Gastroesophageal sphincter (tissue), 4 donors: ENCODE measurements at regions not wholly inside any gene's neighbourhood (a gene's known extent, or its start where the extent isn't known, plus 50 kb on each side); places are given as distances from the start of the nearest gene placed in this dataset.
"Not testable (repeated sequence)": the region's sequence is repeated elsewhere in the genome, so short reads cannot be mapped to it uniquely, and the experiment has no call there.

Source experiments
- ATAC-seq: fragments of 150-250 bp; one replicate; pipeline ENCODE4 v1.9.1; 2016; ENCODE audit warnings: mild to moderate bottlenecking, moderate library complexity
- H3K27ac ChIP-seq, 4 donors: fragments of 200-600 bp; sonication (generic) in 3 of 4; 1 replicate in 3 of 4; 2 replicates in 1 of 4; pipeline ENCODE4 v1.5.1; 2016 to 2019
- H3K27me3 ChIP-seq: fragments of 200-600 bp; sonication (generic); one replicate; pipeline ENCODE4 v1.5.1; 2019
- H3K36me3 ChIP-seq, 2 donors: fragments of 200-600 bp; sonication (generic); one replicate each; pipeline ENCODE4 v1.5.1; 2019; ENCODE audit warnings: control low read depth in 1 of 2
- H3K4me1 ChIP-seq, 3 donors: fragments of 200-600 bp; sonication (generic); 1 replicate in 2 of 3; 2 replicates in 1 of 3; pipeline ENCODE4 v1.5.1; 2016 to 2019; ENCODE audit warnings: control low read depth in 2 of 3
- H3K4me3 ChIP-seq, 2 donors: fragments of 200-600 bp; sonication (generic); one replicate each; pipeline ENCODE4 v1.5.1; 2019; ENCODE audit warnings: mild to moderate bottlenecking in 1 of 2, moderate library complexity in 1 of 2
- H3K9me3 ChIP-seq, 3 donors: fragments of 200-600 bp; sonication (generic); one replicate each; pipeline ENCODE4 v1.5.1; 2017 to 2019; ENCODE audit warnings: control low read depth in 2 of 3
- EP300 ChIP-seq: sonication (generic); formaldehyde crosslinking; IDR thresholded peaks from one replicate; pipeline ENCODE4 v1.6.1; 2017; ENCODE audit warnings: antibody characterized with exemption, mild to moderate bottlenecking
- POLR2A ChIP-seq, 2 donors: fragments of 450-650 bp; IDR thresholded peaks; one replicate each; pipeline ENCODE4 v1.6.1; 2017; ENCODE audit warnings: antibody characterized with exemption in 2 of 2, mild to moderate bottlenecking in 2 of 2, moderate library complexity in 1 of 2
- POLR2AphosphoS5 ChIP-seq: sonication (generic); formaldehyde crosslinking; IDR thresholded peaks from one replicate; pipeline ENCODE4 v1.6.1; 2017; ENCODE audit warnings: antibody characterized with exemption
- WGBS, 2 donors: methylation state at CpG; one replicate each; pipeline ENCODE4 v1.1.5; 2018; ENCODE audit warnings: low coverage in 1 of 2; 5-methylcytosine and 5-hydroxymethylcytosine counted together
- TF ChIP-seq, protein P1 (sequence below), 4 experiments: fragments of 200-600 bp in 2 of 4; fragments of 450-650 bp in 2 of 4; sonication (generic) in 1 of 4; IDR thresholded peaks; one replicate each; pipeline ENCODE4 v1.5.1; 2017 to 2019; ENCODE audit warnings: antibody characterized with exemption in 4 of 4, mild to moderate bottlenecking in 2 of 4, moderate library complexity in 2 of 4

DNA sequence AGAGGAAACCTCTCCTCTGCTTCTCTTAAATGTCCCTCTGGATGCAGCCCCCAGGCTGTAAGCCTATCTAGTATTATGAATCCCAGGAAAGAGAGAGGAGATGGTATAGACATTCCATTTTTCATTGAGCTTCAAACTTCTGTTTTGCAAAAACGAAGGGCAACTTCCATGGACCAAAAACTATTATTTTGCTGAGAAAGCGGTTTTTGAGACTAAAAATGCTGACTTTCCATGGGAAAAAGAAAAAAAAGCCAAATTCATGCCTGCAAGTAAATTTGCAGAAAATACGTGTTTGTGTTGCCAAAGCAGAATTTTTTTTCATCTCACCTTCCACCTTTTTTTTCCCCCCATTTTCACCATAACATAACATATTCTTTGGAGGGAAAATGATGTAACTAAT, 272.5 kb upstream of the CELF4 start:
- no peak for TF ChIP-seq POLR2AphosphoS5
- TF ChIP-seq, protein P1, sequence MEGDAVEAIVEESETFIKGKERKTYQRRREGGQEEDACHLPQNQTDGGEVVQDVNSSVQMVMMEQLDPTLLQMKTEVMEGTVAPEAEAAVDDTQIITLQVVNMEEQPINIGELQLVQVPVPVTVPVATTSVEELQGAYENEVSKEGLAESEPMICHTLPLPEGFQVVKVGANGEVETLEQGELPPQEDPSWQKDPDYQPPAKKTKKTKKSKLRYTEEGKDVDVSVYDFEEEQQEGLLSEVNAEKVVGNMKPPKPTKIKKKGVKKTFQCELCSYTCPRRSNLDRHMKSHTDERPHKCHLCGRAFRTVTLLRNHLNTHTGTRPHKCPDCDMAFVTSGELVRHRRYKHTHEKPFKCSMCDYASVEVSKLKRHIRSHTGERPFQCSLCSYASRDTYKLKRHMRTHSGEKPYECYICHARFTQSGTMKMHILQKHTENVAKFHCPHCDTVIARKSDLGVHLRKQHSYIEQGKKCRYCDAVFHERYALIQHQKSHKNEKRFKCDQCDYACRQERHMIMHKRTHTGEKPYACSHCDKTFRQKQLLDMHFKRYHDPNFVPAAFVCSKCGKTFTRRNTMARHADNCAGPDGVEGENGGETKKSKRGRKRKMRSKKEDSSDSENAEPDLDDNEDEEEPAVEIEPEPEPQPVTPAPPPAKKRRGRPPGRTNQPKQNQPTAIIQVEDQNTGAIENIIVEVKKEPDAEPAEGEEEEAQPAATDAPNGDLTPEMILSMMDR (IDR thresholded peaks at IDR 0.05), result no peak
- no peak for TF ChIP-seq POLR2A (IDR thresholded peaks at IDR 0.05)
- no peak for TF ChIP-seq EP300
- no peak overlapping the region for H3K27ac ChIP-seq
- no peaks in the 10 kb centered on the region for H3K27me3 ChIP-seq
- no peaks in the 10 kb centered on the region for H3K9me3 ChIP-seq
- 88 to 94% methylated on average over 3 of the region's 3 CpGs for WGBS, 2 donors
- H3K4me1 ChIP-seq, result no peaks in the 10 kb centered on the region
- no peaks in the 10 kb centered on the region for H3K36me3 ChIP-seq
- ATAC-seq, result no peak
- H3K4me3 ChIP-seq, result no peak overlapping the region

DNA sequence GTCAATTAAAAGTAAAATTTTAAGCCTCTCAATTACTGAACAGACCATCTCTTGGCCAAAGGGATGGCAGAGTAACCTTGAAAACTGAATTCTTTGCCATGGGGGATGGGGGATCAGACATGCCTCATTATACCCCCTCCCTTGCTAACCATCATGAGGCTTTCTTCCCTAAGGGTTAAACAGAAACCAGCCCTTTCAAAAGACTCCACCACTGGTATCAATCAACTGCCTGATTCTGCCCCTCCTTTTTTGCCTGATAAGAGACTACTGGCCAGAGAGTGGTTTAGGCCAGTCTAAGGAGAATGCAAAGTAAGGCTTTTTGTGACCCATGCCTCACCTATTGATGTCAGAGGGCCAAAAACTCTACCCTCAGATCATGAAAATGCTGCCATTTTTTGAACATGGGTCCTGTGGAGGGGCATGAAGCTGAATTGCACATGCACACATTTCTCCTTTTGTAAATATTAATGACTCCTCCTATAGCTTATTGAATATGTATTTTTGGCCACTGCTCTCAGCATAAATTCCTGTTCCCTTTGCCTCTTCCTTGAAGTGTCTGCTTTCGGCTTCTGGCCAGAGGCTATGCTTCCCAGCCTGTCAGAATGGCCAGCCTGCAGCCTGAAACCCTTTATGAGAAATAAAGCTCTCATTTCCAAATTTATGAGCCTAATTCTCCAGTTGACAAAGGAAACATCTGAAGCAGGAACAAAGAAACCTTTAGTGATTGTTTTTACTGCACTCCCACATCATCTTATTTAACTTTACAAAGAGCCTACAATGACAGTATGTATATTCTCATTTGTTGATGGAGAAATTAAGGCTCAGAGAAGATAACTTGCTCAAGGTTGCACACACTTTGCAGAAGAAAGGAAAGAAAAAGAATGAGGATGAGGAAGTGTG, 270.7 kb upstream of the CELF4 start:
- ATAC-seq, result no peak

DNA sequence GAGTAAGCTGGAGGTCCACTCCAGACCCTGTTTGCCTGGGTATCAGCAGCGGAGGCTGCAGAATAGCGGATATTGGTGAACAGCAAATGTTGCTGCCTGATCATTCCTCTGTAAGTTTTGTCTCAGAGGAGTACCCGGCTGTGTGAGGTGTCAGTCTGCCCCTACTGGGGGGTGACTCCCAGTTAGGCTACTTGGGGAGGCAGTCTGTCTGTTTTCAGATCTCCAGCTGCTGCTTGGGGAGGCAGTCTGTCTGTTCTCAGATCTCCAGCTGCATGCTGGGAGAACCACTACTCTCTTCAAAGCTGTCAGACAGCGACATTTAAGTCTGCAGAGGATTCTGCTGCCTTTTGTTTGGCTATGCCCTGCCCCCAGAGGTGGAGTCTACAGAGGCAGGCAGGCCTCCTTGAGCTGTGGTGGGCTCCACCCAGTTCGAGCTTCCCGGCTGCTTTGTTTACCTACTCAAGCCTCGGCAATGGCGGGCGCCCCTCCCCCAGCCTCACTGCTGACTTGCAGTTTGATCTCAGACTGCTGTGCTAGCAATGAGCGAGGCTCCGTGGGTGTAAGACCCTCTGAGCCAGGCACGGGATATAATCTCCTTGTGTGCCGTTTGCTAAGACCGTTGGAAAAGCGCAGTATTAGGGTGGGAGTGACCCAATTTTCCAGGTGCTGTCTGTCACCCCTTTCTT, 266.6 kb upstream of the CELF4 start:
- WGBS, 2 donors, result 100% methylated on average over 1 of the region's 15 CpGs; no CpG with 5 or more reads in 1 of the 2 donors
- H3K36me3 ChIP-seq, H3K4me1 ChIP-seq, H3K27ac ChIP-seq, H3K4me3 ChIP-seq, ATAC-seq, H3K27me3 ChIP-seq: not testable (repeated sequence)
- peaks cover 0 to 20% (median 0%) of the 10 kb centered on the region in 3 donors for H3K9me3 ChIP-seq

More for the DNA sequence above, 270.7 kb upstream of the CELF4 start:
- Histone ChIP-seq H3K27me3 (no peaks in the 10 kb centered on the region), H3K4me3 (no peak overlapping the region), H3K36me3 (no peaks in the 10 kb centered on the region), H3K4me1 (no peaks in the 10 kb centered on the region), H3K9me3 (peaks cover 0 to 11% (median 0%) of the 10 kb centered on the region in 3 donors), H3K27ac (no peak overlapping the region)
- TF ChIP-seq POLR2A (IDR thresholded peaks at IDR 0.05) (no peak), POLR2AphosphoS5 (no peak), EP300 (no peak)
- TF ChIP-seq, protein P1 (IDR thresholded peaks at IDR 0.05), result no peak
- WGBS, 2 donors, result 67 to 88% methylated on average over 1 of the region's 1 CpG

DNA sequence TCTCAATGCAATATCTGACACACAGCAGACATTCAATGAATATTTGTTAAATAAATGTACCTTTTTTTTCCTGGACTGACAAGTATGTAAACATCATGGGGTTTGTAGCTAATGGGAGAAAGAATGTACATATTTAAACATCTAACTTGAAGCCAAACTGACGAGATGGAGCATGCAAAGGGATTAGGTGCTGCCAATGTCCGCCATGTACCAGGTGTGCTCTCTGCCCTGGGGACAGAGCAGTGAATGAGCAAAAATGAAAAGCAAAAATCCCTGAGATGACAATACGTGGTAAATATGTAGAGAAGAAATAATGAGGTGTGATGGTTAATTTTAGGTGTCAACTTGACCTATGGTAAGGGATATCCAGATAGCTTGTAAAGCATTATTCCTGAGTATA, 247.4 kb upstream of the CELF4 start:
- Histone ChIP-seq H3K9me3 (no peaks in the 10 kb centered on the region), H3K4me1 (no peaks in the 10 kb centered on the region), H3K36me3 (no peaks in the 10 kb centered on the region), H3K27me3 (no peaks in the 10 kb centered on the region), H3K4me3 (no peak overlapping the region), H3K27ac (no peak overlapping the region)
- 62 to 100% methylated on average over 2 to 3 of the region's 3 CpGs for WGBS, 2 donors
- no peak for ATAC-seq
- TF ChIP-seq, protein P1 (IDR thresholded peaks at IDR 0.05), result no peak
- TF ChIP-seq POLR2AphosphoS5 (no peak), EP300 (no peak), POLR2A (IDR thresholded peaks at IDR 0.05) (no peak)

DNA sequence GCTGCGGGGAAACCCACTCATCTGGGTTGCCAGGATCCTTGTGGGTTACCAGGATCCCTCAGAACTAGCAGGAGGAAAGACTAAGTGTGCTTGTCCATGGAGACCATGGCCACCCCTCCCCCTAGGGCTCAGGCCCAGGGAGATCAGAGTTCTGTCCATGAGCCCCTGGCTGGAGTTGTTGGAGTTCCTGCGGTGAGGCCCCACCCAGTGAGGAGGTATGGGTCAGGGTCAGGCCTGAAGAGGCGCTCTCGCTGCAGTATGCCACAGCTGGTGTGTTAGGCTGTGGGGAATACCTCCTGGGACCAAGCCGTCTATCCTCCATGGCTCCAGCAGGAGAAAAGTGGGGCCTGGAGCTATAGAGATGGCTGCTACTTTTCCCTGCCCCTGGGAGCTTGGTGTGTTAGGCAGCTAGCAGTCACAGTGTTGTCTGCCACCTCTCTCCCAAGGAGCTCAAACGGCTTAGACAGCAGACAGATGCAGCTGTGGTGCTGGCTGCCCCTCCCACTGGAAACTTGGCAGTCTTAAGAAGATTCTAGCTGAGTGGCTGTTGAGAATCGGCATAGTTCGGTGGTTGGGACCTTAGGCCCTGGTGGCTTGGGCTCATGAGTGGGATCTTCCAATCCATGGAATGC, 240.3 kb upstream of the CELF4 start:
- Histone ChIP-seq H3K27me3 (no peaks in the 10 kb centered on the region), H3K9me3 (peaks cover 0 to 19% (median 0%) of the 10 kb centered on the region in 3 donors), H3K27ac (no peak overlapping the region), H3K36me3 (no peaks in the 10 kb centered on the region), H3K4me1 (no peaks in the 10 kb centered on the region), H3K4me3 (no peak overlapping the region)
- no peak for ATAC-seq
- WGBS, 2 donors, result 80% methylated on average over 6 of the region's 8 CpGs; no CpG with 5 or more reads in 1 of the 2 donors
- TF ChIP-seq, protein P1 (IDR thresholded peaks at IDR 0.05), result no peak
- TF ChIP-seq POLR2AphosphoS5 (no peak), EP300 (no peak), POLR2A (IDR thresholded peaks at IDR 0.05) (no peak)
